Right lobe of liver (tissue), 6 donors: ENCODE measurements at regions not wholly inside any gene's neighbourhood (a gene's known extent, or its start where the extent isn't known, plus 50 kb on each side); places are given as distances from the start of the nearest gene placed in this dataset.

Experiments used
- ATAC-seq, 4 donors: fragments of 200-7000 bp; cut with Tn5 transposase; one replicate each; pipeline ENCODE4 v1.9.1; 2020; ENCODE audit warnings: mild to moderate bottlenecking in 4 of 4, moderate library complexity in 4 of 4
- DNase-seq, 3 donors: peaks; one replicate each; pipeline ENCODE4 v3.0.0-alpha.2; 2020
- H3K27ac ChIP-seq, 3 donors: fragments of 200-600 bp; one replicate each; pipeline ENCODE4 v1.8.0; 2022
- H3K27me3 ChIP-seq, 2 donors: fragments of 200-600 bp; one replicate each; pipeline ENCODE4 v1.8.0; 2022
- H3K36me3 ChIP-seq, 4 donors: fragments of 200-600 bp; sonication (generic) in 1 of 4; one replicate each; pipeline versions ENCODE4 v1.5.1 to v1.8.0; 2017 to 2022; ENCODE audit warnings: control low read depth in 1 of 4
- H3K4me1 ChIP-seq, 4 donors: fragments of 200-600 bp; sonication (generic) in 1 of 4; one replicate each; pipeline versions ENCODE4 v1.5.1 to v1.8.0; 2017 to 2022; ENCODE audit warnings: control low read depth in 1 of 4
- H3K4me3 ChIP-seq, 3 donors: fragments of 200-600 bp; one replicate each; pipeline ENCODE4 v1.8.0; 2022
- H3K9me3 ChIP-seq, 4 donors: fragments of 200-600 bp; sonication (generic) in 1 of 4; one replicate each; pipeline versions ENCODE4 v1.5.1 to v1.8.0; 2017 to 2022; ENCODE audit warnings: control low read depth in 1 of 4
- CTCF ChIP-seq, 4 donors: fragments of 200-600 bp in 3 of 4; fragments of 450-650 bp in 1 of 4; IDR thresholded peaks; one replicate each; pipeline versions ENCODE4 v1.5.1 to v1.8.0; 2016 to 2022; ENCODE audit warnings: antibody characterized with exemption in 4 of 4, mild to moderate bottlenecking in 2 of 4
- POLR2A ChIP-seq: fragments of 450-650 bp; IDR thresholded peaks from one replicate; pipeline ENCODE4 v1.6.1; 2017; ENCODE audit warnings: antibody characterized with exemption, mild to moderate bottlenecking
- WGBS: methylation state at CpG from one replicate; pipeline ENCODE4 v1.1.6; 2018; ENCODE audit warnings: low coverage, low lambda C conversion rate; ENCODE audit not compliant: insufficient coverage; ENCODE audit errors: missing lambda C conversion rate; 5-methylcytosine and 5-hydroxymethylcytosine counted together
- intact Hi-C, 2 donors: fragments of 100-400 bp; cut with DNase I; formaldehyde crosslinking; loops; one replicate each; pipeline versions ENCODE4 v1.11.2 to v1.14.1; 2022
- donor health status: DM: no; HTN: yes; CAD: no.
- donor health status: DM: no; HTN: no; CAD: no.
- donor health status: DM: no; HTN: no; CAD: no.
- donor health status: DM: no; HTN: yes; CAD: no.
- donor health status: DM: no; HTN: yes; CAD: no.

GRCh38 chr2:8151888-8152287, 530.0 kb upstream of the ID2 start:
- WGBS: 100% methylated on average over 1 of the region's 2 CpGs
- TF ChIP-seq POLR2A (no peak), CTCF (IDR thresholded peaks at IDR 0.05) (no peak)

GRCh38 chr2:8152392-8153257, 529.2 kb upstream of the ID2 start:
- 43% methylated on average over 2 of the region's 11 CpGs for WGBS
- no peak overlapping the region for H3K27ac ChIP-seq
- no peaks in the 10 kb centered on the region for H3K27me3 ChIP-seq
- TF ChIP-seq CTCF (IDR thresholded peaks at IDR 0.05) (no peak), POLR2A (no peak)
- no peaks in the 10 kb centered on the region for H3K9me3 ChIP-seq
- no peaks in the 10 kb centered on the region for H3K36me3 ChIP-seq
- intact Hi-C loops: no loop called here
- ATAC-seq (peak; percentile 23 to 75 (median 40)), DNase-seq (no peak)
- peaks cover 0 to 9% (median 0%) of the 10 kb centered on the region in 4 donors for H3K4me1 ChIP-seq
- H3K4me3 ChIP-seq: no peak overlapping the region

More at GRCh38 chr2:8151888-8152287, 530.0 kb upstream of the ID2 start:
- DNase-seq (no peak), ATAC-seq (peak in 1 of 4 donors; percentile 4)
- intact Hi-C loops: no loop called here
- no peak overlapping the region for H3K27ac ChIP-seq
- H3K36me3 ChIP-seq: no peaks in the 10 kb centered on the region
- peaks cover 0 to 10% (median under 1%) of the 10 kb centered on the region in 4 donors for H3K4me1 ChIP-seq
- no peaks in the 10 kb centered on the region for H3K27me3 ChIP-seq
- H3K4me3 ChIP-seq: no peak overlapping the region
- no peaks in the 10 kb centered on the region for H3K9me3 ChIP-seq

- Histone ChIP-seq H3K9me3 (no peaks in the 10 kb centered on the region), H3K4me1 (peaks cover 0 to 5% (median 0%) of the 10 kb centered on the region in 4 donors), H3K36me3 (no peaks in the 10 kb centered on the region), H3K27me3 (no peaks in the 10 kb centered on the region), H3K27ac (no peak overlapping the region), H3K4me3 (no peak overlapping the region)
- ATAC-seq: no peak
- no peak for TF ChIP-seq CTCF (IDR thresholded peaks at IDR 0.05)
- no peak for TF ChIP-seq POLR2A
- intact Hi-C loops: no loop called here
- WGBS: 94% methylated on average over 5 of the region's 8 CpGs
- no peak for DNase-seq
Measured at GRCh38 chr2:8153258-8153718, 528.6 kb upstream of the ID2 start.

GRCh38 chr2:8154270-8154669, 527.6 kb upstream of the ID2 start:
- intact Hi-C loops: no loop called here

More at GRCh38 chr2:8154270-8154669, 527.6 kb upstream of the ID2 start:
- H3K9me3 ChIP-seq: no peaks in the 10 kb centered on the region
- 83% methylated on average over 7 of the region's 7 CpGs for WGBS
- ATAC-seq (no peak), DNase-seq (no peak)
- H3K27ac ChIP-seq: no peak overlapping the region
- H3K4me1 ChIP-seq: no peaks in the 10 kb centered on the region
- H3K4me3 ChIP-seq: no peak overlapping the region
- TF ChIP-seq POLR2A (no peak), CTCF (IDR thresholded peaks at IDR 0.05) (no peak)
- no peaks in the 10 kb centered on the region for H3K36me3 ChIP-seq
- no peaks in the 10 kb centered on the region for H3K27me3 ChIP-seq
